SK-N-MC (cell line): ENCODE measurements at regions not wholly inside any gene's neighbourhood (a gene's known extent, or its start where the extent isn't known, plus 50 kb on each side); places are given as distances from the start of the nearest gene placed in this dataset.

Experiments
- EZH2 ChIP-seq: fragments of 200-600 bp; sonication (generic); IDR thresholded peaks from one replicate; pipeline ENCODE4 v1.6.1; 2017; ENCODE audit warnings: antibody characterized with exemption
- FOXP2 ChIP-seq: optimal IDR thresholded peaks from 2 replicates; pipeline ENCODE3; 2011; ENCODE audit warnings: mild to moderate bottlenecking, moderate library complexity; ENCODE audit not compliant: insufficient read depth; ENCODE audit errors: extremely low read length, control extremely low read depth
- POLR2AphosphoS5 ChIP-seq: IDR thresholded peaks from 2 replicates; pipeline ENCODE4 v1.6.1; 2012; ENCODE audit warnings: mild to moderate bottlenecking, low read depth, low read length, borderline replicate concordance

DNA sequence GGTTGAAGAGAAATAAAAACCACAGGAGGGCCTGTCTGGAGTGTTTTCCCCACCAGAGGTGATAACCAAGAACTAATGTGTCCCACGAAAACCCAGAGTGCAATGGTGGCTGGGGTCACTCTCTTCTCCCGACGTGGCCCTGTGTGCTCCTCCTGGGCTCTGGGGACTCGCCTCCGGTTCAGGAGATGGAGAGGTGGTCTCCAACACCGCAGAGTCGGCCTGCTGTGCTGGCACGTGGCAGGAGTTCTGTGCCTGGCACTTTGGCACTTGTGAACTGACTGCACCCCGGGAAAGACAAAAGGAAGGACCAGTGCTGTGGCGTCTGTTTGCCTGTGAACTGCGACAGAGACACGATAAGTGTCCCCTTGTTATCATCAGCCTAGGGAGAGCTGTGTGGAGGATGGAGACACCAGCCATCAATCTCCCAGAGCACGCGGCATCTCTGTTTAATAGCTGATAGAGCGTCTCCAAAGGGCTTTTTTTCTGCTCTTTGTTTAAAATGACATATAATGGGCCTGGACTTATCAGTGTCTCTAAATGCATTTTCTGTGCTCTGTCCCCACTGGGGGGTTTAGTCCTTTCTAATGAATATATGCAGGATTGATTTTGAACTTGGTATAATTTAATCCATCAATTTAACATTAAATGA lies 98.3 kb downstream of the MRPL36 start:
- TF ChIP-seq EZH2 (no peak), POLR2AphosphoS5 (no peak), FOXP2 (no peak)
